Activated T-cell treated with anti-CD3 and anti-CD28 coated beads, Interleukin-2, amount 50 U/mL, for 48 hours (primary cell): ENCODE measurements at regions not wholly inside any gene's neighbourhood (a gene's known extent, or its start where the extent isn't known, plus 50 kb on each side); places are given as distances from the start of the nearest gene placed in this dataset.

ENCODE experiments used
- DNase-seq, 2 experiments: peaks; one replicate each; pipeline ENCODE4 v3.0.0-alpha.2; 2020

- no peak for DNase-seq
These were observed 53.5 kb upstream of the TIPARP start for GRCh38 chr3:156620901-156621300.

- DNase-seq, result no peak
These were observed 54.1 kb upstream of the TIPARP start for GRCh38 chr3:156620260-156620659.

GRCh38 chr3:156619376-156619775, 55.0 kb upstream of the TIPARP start:
- no peak for DNase-seq

GRCh38 chr3:156617781-156618180, 56.6 kb upstream of the TIPARP start:
- no peak for DNase-seq

GRCh38 chr3:156617145-156617544, 57.2 kb upstream of the TIPARP start:
- DNase-seq, result no peak

- DNase-seq, result peak in 1 of 2 experiments; percentile 27
These were observed 58.7 kb upstream of the TIPARP start for GRCh38 chr3:156615592-156616173.

- no peak for DNase-seq
These were observed 59.5 kb upstream of the TIPARP start for GRCh38 chr3:156614642-156615511.

- no peak for DNase-seq
These were observed 58.0 kb upstream of the SSR3 start for GRCh38 chr3:156612903-156613302.

GRCh38 chr3:156611870-156612494, 57.1 kb upstream of the SSR3 start:
- DNase-seq, result no peak

GRCh38 chr3:156610154-156610553, 55.2 kb upstream of the SSR3 start:
- no peak for DNase-seq

GRCh38 chr3:156609546-156609945, 54.6 kb upstream of the SSR3 start:
- no peak for DNase-seq

GRCh38 chr3:156608601-156609514, 53.9 kb upstream of the SSR3 start:
- DNase-seq, result no peak

- DNase-seq, result no peak
These were observed 51.8 kb upstream of the SSR3 start for GRCh38 chr3:156606729-156607128.

GRCh38 chr3:156605686-156606605, 51.0 kb upstream of the SSR3 start:
- DNase-seq, result no peak

- DNase-seq, result no peak
These were observed 49.8 kb upstream of the SSR3 start for GRCh38 chr3:156604642-156605144.
